ENCODE measurements at regions not wholly inside any gene's neighbourhood (a gene's known extent, or its start where the extent isn't known, plus 50 kb on each side); places are given as distances from the start of the nearest gene placed in this dataset.

DNA sequence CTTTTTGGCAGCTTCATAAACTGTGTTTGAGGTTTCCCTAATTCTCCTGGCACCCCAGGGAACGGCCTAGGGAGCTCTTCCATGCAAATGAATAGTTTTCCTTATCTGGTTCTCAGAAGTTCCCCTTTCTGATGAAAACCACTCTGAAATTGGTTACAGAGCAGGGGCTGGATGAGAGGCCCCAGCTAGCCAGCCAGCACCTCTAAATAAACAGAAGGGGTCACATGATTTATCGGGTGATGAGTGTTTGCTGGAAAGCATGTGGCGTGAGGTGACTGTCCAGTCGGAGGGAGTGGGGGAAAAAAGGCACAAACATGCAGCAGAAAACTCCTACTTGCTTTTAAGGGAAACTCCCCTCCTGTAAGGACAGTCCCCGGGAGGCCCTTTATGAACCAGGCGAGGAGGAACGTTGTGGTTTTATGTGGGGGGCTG is 261.2 kb upstream of the ANKRD55 start (continued):
- TF ChIP-seq JUNB (CRISPR knock-in tag; conservative IDR thresholded peaks at IDR 0.05) = no peak
- TF ChIP-seq ELF1 (tag; IDR thresholded peaks at IDR 0.05) = no peak
- no peak for TF ChIP-seq ARID2 (IDR thresholded peaks at IDR 0.05)
- no peak for TF ChIP-seq ZSCAN32 (CRISPR knock-in tag; IDR thresholded peaks at IDR 0.05)
- peak; percentile 93 for TF ChIP-seq L3MBTL2 (IDR thresholded peaks at IDR 0.05)
- TF ChIP-seq ZNF354B (CRISPR knock-in tag; IDR thresholded peaks at IDR 0.05) = no peak
- TF ChIP-seq, protein P1, sequence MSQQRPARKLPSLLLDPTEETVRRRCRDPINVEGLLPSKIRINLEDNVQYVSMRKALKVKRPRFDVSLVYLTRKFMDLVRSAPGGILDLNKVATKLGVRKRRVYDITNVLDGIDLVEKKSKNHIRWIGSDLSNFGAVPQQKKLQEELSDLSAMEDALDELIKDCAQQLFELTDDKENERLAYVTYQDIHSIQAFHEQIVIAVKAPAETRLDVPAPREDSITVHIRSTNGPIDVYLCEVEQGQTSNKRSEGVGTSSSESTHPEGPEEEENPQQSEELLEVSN (IDR thresholded peaks at IDR 0.05; ENCODE audit: borderline replicate concordance in 1 of 2, extremely low read depth in 1 of 2, insufficient read depth in 1 of 2, insufficient read length in 1 of 2, low read depth in 1 of 2, low read length in 1 of 2, poor library complexity in 1 of 2, severe bottlenecking in 1 of 2) = peak; percentile 18 to 51
- no peak for TF ChIP-seq KHSRP (IDR thresholded peaks at IDR 0.05)
- no peak for TF ChIP-seq NCOR1 (IDR thresholded peaks at IDR 0.05)
- TF ChIP-seq, protein P2, sequence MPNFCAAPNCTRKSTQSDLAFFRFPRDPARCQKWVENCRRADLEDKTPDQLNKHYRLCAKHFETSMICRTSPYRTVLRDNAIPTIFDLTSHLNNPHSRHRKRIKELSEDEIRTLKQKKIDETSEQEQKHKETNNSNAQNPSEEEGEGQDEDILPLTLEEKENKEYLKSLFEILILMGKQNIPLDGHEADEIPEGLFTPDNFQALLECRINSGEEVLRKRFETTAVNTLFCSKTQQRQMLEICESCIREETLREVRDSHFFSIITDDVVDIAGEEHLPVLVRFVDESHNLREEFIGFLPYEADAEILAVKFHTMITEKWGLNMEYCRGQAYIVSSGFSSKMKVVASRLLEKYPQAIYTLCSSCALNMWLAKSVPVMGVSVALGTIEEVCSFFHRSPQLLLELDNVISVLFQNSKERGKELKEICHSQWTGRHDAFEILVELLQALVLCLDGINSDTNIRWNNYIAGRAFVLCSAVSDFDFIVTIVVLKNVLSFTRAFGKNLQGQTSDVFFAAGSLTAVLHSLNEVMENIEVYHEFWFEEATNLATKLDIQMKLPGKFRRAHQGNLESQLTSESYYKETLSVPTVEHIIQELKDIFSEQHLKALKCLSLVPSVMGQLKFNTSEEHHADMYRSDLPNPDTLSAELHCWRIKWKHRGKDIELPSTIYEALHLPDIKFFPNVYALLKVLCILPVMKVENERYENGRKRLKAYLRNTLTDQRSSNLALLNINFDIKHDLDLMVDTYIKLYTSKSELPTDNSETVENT (CRISPR knock-in tag; IDR thresholded peaks at IDR 0.05) = no peak
- TF ChIP-seq MCM3 (IDR thresholded peaks at IDR 0.05) = no peak
- TF ChIP-seq, protein P3, sequence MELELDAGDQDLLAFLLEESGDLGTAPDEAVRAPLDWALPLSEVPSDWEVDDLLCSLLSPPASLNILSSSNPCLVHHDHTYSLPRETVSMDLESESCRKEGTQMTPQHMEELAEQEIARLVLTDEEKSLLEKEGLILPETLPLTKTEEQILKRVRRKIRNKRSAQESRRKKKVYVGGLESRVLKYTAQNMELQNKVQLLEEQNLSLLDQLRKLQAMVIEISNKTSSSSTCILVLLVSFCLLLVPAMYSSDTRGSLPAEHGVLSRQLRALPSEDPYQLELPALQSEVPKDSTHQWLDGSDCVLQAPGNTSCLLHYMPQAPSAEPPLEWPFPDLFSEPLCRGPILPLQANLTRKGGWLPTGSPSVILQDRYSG (tag; conservative IDR thresholded peaks at IDR 0.05; ENCODE audit: low read depth) = no peak
- no peak for TF ChIP-seq NFIX (CRISPR knock-in tag; IDR thresholded peaks at IDR 0.05; ENCODE audit: low read depth)
- TF ChIP-seq NUFIP1 (IDR thresholded peaks at IDR 0.05; ENCODE audit: partially characterized antibody) = no peak
- TF ChIP-seq REST (IDR thresholded peaks at IDR 0.05; ENCODE audit: borderline replicate concordance) = peak; percentile 13; the same call in 1 of the 2 replicates
- TF ChIP-seq REST (CRISPR knock-in tag; IDR thresholded peaks at IDR 0.05; ENCODE audit: low read depth) = no peak
- TF ChIP-seq ZBTB1 (CRISPR knock-in tag; IDR thresholded peaks at IDR 0.05; ENCODE audit: borderline replicate concordance, low read depth) = no peak
- TF ChIP-seq STAG1 (CRISPR knock-in tag; IDR thresholded peaks at IDR 0.05; ENCODE audit: borderline replicate concordance) = no peak

Measured in K562 (cell line).